Neuronal stem cell (in vitro differentiated cells): ENCODE measurements at regions not wholly inside any gene's neighbourhood (a gene's known extent, or its start where the extent isn't known, plus 50 kb on each side); places are given as distances from the start of the nearest gene placed in this dataset.

ENCODE experiments used
- DNase-seq: peaks from one replicate; pipeline ENCODE4 v3.0.0-alpha.2; 2013; ENCODE audit warnings: low spot score
- H2AFZ ChIP-seq: one replicate; pipeline ENCODE4 v1.6.1; 2013; ENCODE audit warnings: mild to moderate bottlenecking, low read length, inconsistent platforms
- H2AK5ac ChIP-seq: 2 replicates; pipeline ENCODE4 v1.6.1; 2013; ENCODE audit warnings: low read depth, mild to moderate bottlenecking, inconsistent platforms, low read length, moderate library complexity, mixed read lengths
- H2BK120ac ChIP-seq: 2 replicates; pipeline ENCODE4 v1.6.1; 2013; ENCODE audit warnings: low read depth, mild to moderate bottlenecking, inconsistent platforms, low read length, moderate library complexity, mixed read lengths
- H2BK12ac ChIP-seq: one replicate; pipeline ENCODE4 v1.6.1; 2013; ENCODE audit warnings: low read length, inconsistent platforms
- H2BK15ac ChIP-seq: 2 replicates; pipeline ENCODE4 v1.6.1; 2013; ENCODE audit warnings: mild to moderate bottlenecking, low read length, inconsistent platforms, mixed read lengths
- H2BK5ac ChIP-seq: one replicate; pipeline ENCODE4 v1.6.1; 2013; ENCODE audit warnings: inconsistent platforms, mild to moderate bottlenecking, low read length, moderate library complexity
- H3K14ac ChIP-seq: one replicate; pipeline ENCODE4 v1.6.1; 2013; ENCODE audit warnings: low read length, inconsistent platforms
- H3K18ac ChIP-seq: 2 replicates; pipeline ENCODE4 v1.6.1; 2013; ENCODE audit warnings: low read length, inconsistent platforms
- H3K23ac ChIP-seq: 2 replicates; pipeline ENCODE4 v1.6.1; 2013; ENCODE audit warnings: low read depth, mild to moderate bottlenecking, mixed read lengths, low read length, inconsistent platforms; ENCODE audit not compliant: poor library complexity
- H3K27ac ChIP-seq: replicated peaks from 3 replicates; pipeline ENCODE4 v1.5.1; 2013; ENCODE audit warnings: low read length, inconsistent platforms
- H3K27me3 ChIP-seq, 3 experiments: 2 replicates each; pipeline ENCODE4 v1.6.1; 2013; ENCODE audit warnings: low read length in 3 of 3, mild to moderate bottlenecking in 2 of 3, inconsistent platforms in 1 of 3, low read depth in 1 of 3, mixed read lengths in 1 of 3, moderate library complexity in 1 of 3; ENCODE audit not compliant: control insufficient read depth in 3 of 3, insufficient read depth in 3 of 3
- H3K36me3 ChIP-seq, 2 donors: replicated peaks in 1 of 2; 2 replicates each; pipeline ENCODE4 v1.6.1; 2013; ENCODE audit warnings: low read length in 2 of 2; ENCODE audit not compliant: control insufficient read depth in 2 of 2, insufficient read depth in 2 of 2
- H3K4ac ChIP-seq: 2 replicates; pipeline ENCODE4 v1.6.1; 2013; ENCODE audit warnings: inconsistent platforms, mild to moderate bottlenecking, low read length, moderate library complexity
- H3K4me1 ChIP-seq, 2 donors: 1 replicate in 1 of 2; 2 replicates in 1 of 2; pipeline ENCODE4 v1.6.1; 2013; ENCODE audit warnings: low read length in 2 of 2, low read depth in 1 of 2; ENCODE audit not compliant: control insufficient read depth in 2 of 2, insufficient read depth in 1 of 2
- H3K4me2 ChIP-seq: one replicate; pipeline ENCODE4 v1.6.1; 2013; ENCODE audit warnings: mild to moderate bottlenecking, low read length, inconsistent platforms; ENCODE audit not compliant: insufficient read depth, poor library complexity, severe bottlenecking
- H3K4me3 ChIP-seq, 2 donors: 2 replicates each; pipeline ENCODE4 v1.5.1; 2013; ENCODE audit warnings: low read length in 2 of 2, mild to moderate bottlenecking in 2 of 2, inconsistent platforms in 1 of 2, moderate library complexity in 1 of 2
- H3K79me1 ChIP-seq: one replicate; pipeline ENCODE4 v1.6.1; 2013; ENCODE audit warnings: low read depth, mild to moderate bottlenecking, inconsistent platforms, low read length, moderate library complexity
- H3K9ac ChIP-seq: one replicate; pipeline ENCODE4 v1.6.1; 2013; ENCODE audit warnings: mild to moderate bottlenecking, low read depth, low read length, inconsistent platforms; ENCODE audit not compliant: poor library complexity
- H3K9me3 ChIP-seq, 2 donors: replicated peaks in 1 of 2; 2 replicates each; pipeline versions ENCODE3 to v1.6.1; 2013; ENCODE audit warnings: low read length in 2 of 2, mild to moderate bottlenecking in 2 of 2, inconsistent platforms in 1 of 2, low read depth in 1 of 2, mixed read lengths in 1 of 2, moderate library complexity in 1 of 2; ENCODE audit not compliant: control insufficient read depth in 2 of 2, insufficient read depth in 1 of 2
- H4K8ac ChIP-seq: one replicate; pipeline ENCODE4 v1.6.1; 2013; ENCODE audit warnings: low read depth, mild to moderate bottlenecking, inconsistent platforms, low read length, moderate library complexity
- H4K91ac ChIP-seq: one replicate; pipeline ENCODE4 v1.6.1; 2013; ENCODE audit warnings: low read length, low read depth, mild to moderate bottlenecking, inconsistent platforms; ENCODE audit not compliant: poor library complexity
- WGBS, 2 donors: extraction: QIAGEN DNeasy Blood & Tissue Kit; methylation state at CpG; one replicate each; pipeline ENCODE4 v1.1.7; 2013; ENCODE audit warnings: missing lambda C conversion rate in 2 of 2, mixed read lengths in 1 of 2; ENCODE audit not compliant: insufficient read length in 2 of 2, insufficient replicate concordance in 1 of 2; ENCODE audit errors: extremely low coverage in 2 of 2; 5-methylcytosine and 5-hydroxymethylcytosine counted together

DNA sequence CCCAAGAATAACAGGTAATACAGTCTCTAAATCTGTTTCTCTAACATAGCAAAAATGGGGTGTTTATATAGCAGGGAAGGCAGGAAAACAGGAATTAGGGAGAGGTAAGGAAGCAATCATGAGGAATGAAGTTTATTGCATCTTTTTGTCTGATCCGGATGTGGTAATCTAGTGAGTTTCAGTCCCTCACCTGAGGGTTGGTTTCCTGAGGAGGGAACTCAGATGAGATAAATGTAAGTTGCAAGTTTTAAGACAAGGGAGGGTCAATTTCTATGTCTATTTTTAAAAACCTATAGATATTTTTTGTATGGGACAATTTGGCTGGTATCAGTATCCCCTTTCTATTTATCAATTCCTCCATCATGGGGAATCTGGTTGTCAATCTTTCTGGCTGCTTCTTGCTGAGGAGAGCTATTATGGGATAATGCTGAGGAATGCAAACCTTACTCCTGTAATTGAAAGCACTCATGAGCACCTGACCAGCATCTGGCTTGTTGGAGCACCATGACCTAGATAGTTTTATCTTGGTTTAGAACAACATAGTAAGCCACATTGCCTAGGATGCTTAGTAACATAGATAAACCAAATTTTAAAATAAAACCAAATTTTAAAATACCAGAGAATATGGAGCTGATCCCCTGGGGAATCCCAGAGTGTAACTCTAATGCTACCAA is 130.1 kb downstream of the ADAM29 start:
- Histone ChIP-seq H3K9ac (no peak overlapping the region), H4K8ac (no peak overlapping the region), H2AK5ac (no peak overlapping the region), H3K4me3 (no peak overlapping the region), H3K79me1 (no peaks in the 10 kb centered on the region), H3K27me3 (no peaks in the 10 kb centered on the region), H3K4me1 (no peaks in the 10 kb centered on the region), H2BK12ac (no peak overlapping the region), H2AFZ (no peak overlapping the region), H3K14ac (no peak overlapping the region), H2BK120ac (no peak overlapping the region), H3K18ac (no peak overlapping the region), H3K23ac (no peak overlapping the region), H3K27ac (no peak overlapping the region), H3K9me3 (no peaks in the 10 kb centered on the region), H4K91ac (no peak overlapping the region), H3K36me3 (no peaks in the 10 kb centered on the region), H2BK15ac (no peak overlapping the region), H3K4me2 (no peak overlapping the region), H2BK5ac (no peak overlapping the region), H3K4ac (no peak overlapping the region)
- WGBS, 2 donors: no CpG with 5 or more reads among the region's 1 CpG
- no peak for DNase-seq

DNA sequence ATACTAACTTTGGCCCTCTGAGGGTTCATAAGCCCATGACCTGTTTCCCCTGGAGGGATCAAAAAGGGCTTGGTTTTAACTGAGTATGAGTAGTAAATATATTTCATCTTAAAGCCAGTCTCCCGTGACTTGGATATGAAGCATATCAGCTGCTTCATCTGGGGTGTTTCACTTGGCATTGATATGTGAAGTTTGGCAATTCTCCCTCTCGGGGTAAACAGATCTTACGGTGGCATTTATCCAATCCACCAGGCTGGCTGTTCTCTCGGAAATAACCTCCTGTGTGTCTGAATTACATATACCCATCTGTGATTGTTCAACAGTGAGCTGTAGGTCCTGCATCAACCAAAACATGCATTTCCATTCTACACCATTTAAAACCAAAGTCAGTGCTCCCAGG is 130.7 kb downstream of the ADAM29 start:
- Histone ChIP-seq H3K18ac (no peak overlapping the region), H3K27me3 (no peaks in the 10 kb centered on the region), H3K14ac (no peak overlapping the region), H2BK5ac (no peak overlapping the region), H3K4ac (no peak overlapping the region), H2AK5ac (no peak overlapping the region), H4K91ac (no peak overlapping the region), H2BK15ac (no peak overlapping the region), H3K36me3 (no peaks in the 10 kb centered on the region), H3K4me2 (no peak overlapping the region), H3K9me3 (no peaks in the 10 kb centered on the region), H3K4me1 (no peaks in the 10 kb centered on the region), H3K79me1 (no peaks in the 10 kb centered on the region), H3K4me3 (no peak overlapping the region), H2BK120ac (no peak overlapping the region), H3K23ac (no peak overlapping the region), H2AFZ (no peak overlapping the region), H4K8ac (no peak overlapping the region), H2BK12ac (no peak overlapping the region), H3K9ac (no peak overlapping the region), H3K27ac (no peak overlapping the region)
- WGBS, 2 donors: no CpG with 5 or more reads among the region's 4 CpGs
- no peak for DNase-seq

DNA sequence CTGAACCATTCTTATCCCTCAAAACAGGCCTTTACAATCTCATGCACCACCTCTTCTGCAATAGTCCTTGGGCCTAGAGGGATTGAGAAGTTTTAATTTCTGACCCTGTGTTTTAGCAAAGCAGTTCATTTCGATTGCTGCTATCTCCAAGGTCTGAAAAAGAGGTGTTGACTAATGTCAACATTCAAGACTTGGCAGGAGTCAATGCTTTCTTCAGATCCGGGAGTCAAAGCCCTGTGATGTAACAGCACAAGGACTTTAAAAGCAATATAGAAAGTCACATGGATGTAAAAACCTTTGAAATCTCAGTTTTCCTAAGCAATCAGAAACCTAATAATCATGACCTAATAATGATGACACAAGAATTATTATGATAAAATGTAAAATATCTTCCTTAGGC is 133.8 kb downstream of the ADAM29 start:
- Histone ChIP-seq H3K4me2 (no peak overlapping the region), H3K9me3 (no peaks in the 10 kb centered on the region), H3K36me3 (no peaks in the 10 kb centered on the region), H3K4me3 (no peak overlapping the region), H2BK12ac (no peak overlapping the region), H4K91ac (no peak overlapping the region), H2BK5ac (no peak overlapping the region), H3K18ac (no peak overlapping the region), H2BK15ac (no peak overlapping the region), H3K27ac (no peak overlapping the region), H3K9ac (no peak overlapping the region), H3K27me3 (no peaks in the 10 kb centered on the region), H2AK5ac (no peak overlapping the region), H3K4ac (no peak overlapping the region), H2AFZ (no peak overlapping the region), H2BK120ac (no peak overlapping the region), H3K14ac (no peak overlapping the region), H3K23ac (no peak overlapping the region), H4K8ac (no peak overlapping the region), H3K79me1 (no peaks in the 10 kb centered on the region), H3K4me1 (no peaks in the 10 kb centered on the region)
- DNase-seq: no peak
- no CpG with 5 or more reads among the region's 2 CpGs for WGBS, 2 donors

DNA sequence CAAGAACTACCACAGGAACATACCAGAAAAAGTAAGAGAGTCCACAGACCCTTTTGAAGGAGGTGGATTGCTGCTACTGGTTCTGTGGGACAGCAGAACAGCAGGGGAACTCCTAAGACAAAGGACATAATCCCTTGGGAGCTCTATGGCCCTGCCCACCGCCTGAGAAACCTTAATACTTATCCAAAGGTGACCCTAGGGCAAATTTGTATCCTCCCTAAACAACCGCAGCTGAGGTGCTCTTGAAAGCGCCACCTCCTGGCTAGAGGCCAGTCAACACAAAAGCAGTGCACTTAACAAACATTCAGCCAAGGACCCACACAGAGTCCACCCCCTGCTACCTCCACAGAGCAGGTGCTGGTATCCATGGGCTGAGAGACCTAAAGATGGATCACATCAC is 136.8 kb downstream of the ADAM29 start:
- Histone ChIP-seq H3K4me3 (no peak overlapping the region), H3K4me2 (no peak overlapping the region)

More for the DNA sequence above, 136.8 kb downstream of the ADAM29 start:
- Histone ChIP-seq H3K9ac (no peak overlapping the region), H3K4me1 (no peaks in the 10 kb centered on the region), H2BK120ac (no peak overlapping the region), H3K14ac (no peak overlapping the region), H3K79me1 (no peaks in the 10 kb centered on the region), H2AFZ (no peak overlapping the region), H4K91ac (no peak overlapping the region), H3K23ac (no peak overlapping the region), H2BK12ac (no peak overlapping the region), H3K18ac (no peak overlapping the region), H4K8ac (no peak overlapping the region), H2AK5ac (no peak overlapping the region), H3K27ac (no peak overlapping the region), H3K36me3 (no peaks in the 10 kb centered on the region), H3K9me3 (no peaks in the 10 kb centered on the region), H2BK5ac (no peak overlapping the region), H3K27me3 (no peaks in the 10 kb centered on the region), H3K4ac (no peak overlapping the region), H2BK15ac (no peak overlapping the region)
- no CpG with 5 or more reads among the region's 3 CpGs for WGBS, 2 donors
- DNase-seq: no peak
